Astrocyte of the spinal cord (primary cell): ENCODE measurements at regions not wholly inside any gene's neighbourhood (a gene's known extent, or its start where the extent isn't known, plus 50 kb on each side); places are given as distances from the start of the nearest gene placed in this dataset.

Experiments used
- DNase-seq: peaks from one replicate; pipeline ENCODE4 v3.0.0; 2011; ENCODE audit warnings: low read depth, low spot score
- H3K4me3 ChIP-seq: 2 replicates; pipeline ENCODE4 v1.5.1; 2011; ENCODE audit warnings: low read depth, mild to moderate bottlenecking, low read length, moderate library complexity
- CTCF ChIP-seq: IDR thresholded peaks from 2 replicates; pipeline ENCODE4 v1.5.1; 2012; ENCODE audit warnings: low read depth, mild to moderate bottlenecking, low read length, inconsistent platforms
- in situ Hi-C: cut with HindIII; loops from 2 replicates; pipeline ENCODE4 v1.10.0; 2017; ENCODE audit warnings: low sequenced_read_pairs

- no peak overlapping the region for H3K4me3 ChIP-seq
- no peak for DNase-seq
- in situ Hi-C loops, result no loop called here
- TF ChIP-seq CTCF, result no peak
Measured at GRCh38 chr16:5693426-5693825, 595.8 kb upstream of the EEF2KMT start.

GRCh38 chr16:5681966-5682365 lies 584.4 kb upstream of the EEF2KMT start:
- in situ Hi-C loops, result no loop called here
- no peak for DNase-seq
- TF ChIP-seq CTCF, result no peak
- H3K4me3 ChIP-seq, result no peak overlapping the region

GRCh38 chr16:5678371-5678770 lies 580.8 kb upstream of the EEF2KMT start:
- no peak for DNase-seq
- no peak overlapping the region for H3K4me3 ChIP-seq
- in situ Hi-C loops, result no loop called here
- TF ChIP-seq CTCF, result no peak

- TF ChIP-seq CTCF, result no peak
- no peak overlapping the region for H3K4me3 ChIP-seq
- DNase-seq, result no peak
- in situ Hi-C loops, result no loop called here
Measured at GRCh38 chr16:5671421-5671820, 573.8 kb upstream of the EEF2KMT start.

GRCh38 chr16:5670198-5670597 lies 572.6 kb upstream of the EEF2KMT start:
- TF ChIP-seq CTCF, result no peak
- no peak for DNase-seq
- in situ Hi-C loops, result no loop called here
- H3K4me3 ChIP-seq, result no peak overlapping the region

- no peak overlapping the region for H3K4me3 ChIP-seq
- in situ Hi-C loops, result no loop called here
- no peak for TF ChIP-seq CTCF
Measured at GRCh38 chr16:5668553-5668952, 571.0 kb upstream of the EEF2KMT start.

GRCh38 chr16:5665834-5666233 lies 568.2 kb upstream of the EEF2KMT start:
- TF ChIP-seq CTCF, result no peak
- DNase-seq, result no peak
- in situ Hi-C loops, result no loop called here
- H3K4me3 ChIP-seq, result no peak overlapping the region

More at GRCh38 chr16:5668553-5668952, 571.0 kb upstream of the EEF2KMT start:
- DNase-seq, result no peak
